ENCODE measurements at regions not wholly inside any gene's neighbourhood (a gene's known extent, or its start where the extent isn't known, plus 50 kb on each side); places are given as distances from the start of the nearest gene placed in this dataset.

DNA sequence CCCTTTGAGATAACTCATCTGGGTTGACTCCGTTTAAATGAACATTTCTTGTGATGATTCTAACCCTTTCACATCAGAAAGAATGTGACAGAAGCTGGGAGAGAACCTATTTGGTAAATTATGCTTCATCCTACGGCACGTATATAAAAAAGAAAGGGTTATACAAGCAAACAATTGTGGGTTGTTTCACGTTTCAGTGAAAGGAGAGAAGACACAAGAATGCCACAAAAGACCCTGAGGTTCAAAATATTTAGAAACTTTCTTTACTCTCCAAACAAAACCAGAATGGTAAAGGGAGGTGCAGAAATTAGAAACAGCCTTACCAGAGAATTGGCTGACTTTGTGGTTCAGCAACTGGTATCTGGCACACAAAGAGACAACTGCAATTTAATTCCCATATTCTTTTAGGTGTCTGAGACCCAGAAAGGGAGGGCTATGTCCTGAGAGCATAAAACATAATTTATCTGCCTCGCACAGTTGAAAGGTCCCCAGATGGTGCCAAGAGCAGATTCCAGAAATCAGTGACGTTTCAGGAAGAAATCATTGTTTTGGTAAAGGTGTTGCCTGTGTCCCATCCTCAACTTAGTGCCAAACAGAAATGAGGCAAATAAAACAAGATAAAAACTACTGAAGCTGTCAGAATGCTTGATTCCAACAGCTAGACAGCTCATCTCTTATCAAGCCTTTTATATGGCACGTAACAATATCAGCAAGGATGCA is 361.4 kb downstream of the EFNB2 start:
- DNase-seq (ENCODE audit: low read depth in 2 of 2) = no peak

DNA sequence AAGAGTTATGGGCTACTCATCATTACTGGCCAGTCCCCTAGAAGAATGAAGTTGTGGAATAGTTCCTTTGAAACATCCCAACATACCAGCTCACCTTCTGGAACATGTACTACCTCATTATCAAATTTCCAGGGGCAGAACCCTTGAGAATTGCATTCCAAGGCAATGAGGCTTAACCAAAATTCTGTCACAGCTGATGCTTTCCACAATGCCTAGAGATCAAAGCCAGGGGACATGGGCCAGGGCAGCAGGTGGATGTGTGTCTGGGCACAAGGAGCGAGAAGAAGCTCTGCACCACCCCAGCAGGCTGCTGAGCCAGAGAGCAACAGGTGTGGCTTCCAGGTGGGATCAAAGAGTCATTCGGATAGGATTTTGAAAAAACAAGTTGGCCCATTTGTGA is 362.1 kb downstream of the EFNB2 start:
- DNase-seq (ENCODE audit: low read depth in 2 of 2) = no peak

DNA sequence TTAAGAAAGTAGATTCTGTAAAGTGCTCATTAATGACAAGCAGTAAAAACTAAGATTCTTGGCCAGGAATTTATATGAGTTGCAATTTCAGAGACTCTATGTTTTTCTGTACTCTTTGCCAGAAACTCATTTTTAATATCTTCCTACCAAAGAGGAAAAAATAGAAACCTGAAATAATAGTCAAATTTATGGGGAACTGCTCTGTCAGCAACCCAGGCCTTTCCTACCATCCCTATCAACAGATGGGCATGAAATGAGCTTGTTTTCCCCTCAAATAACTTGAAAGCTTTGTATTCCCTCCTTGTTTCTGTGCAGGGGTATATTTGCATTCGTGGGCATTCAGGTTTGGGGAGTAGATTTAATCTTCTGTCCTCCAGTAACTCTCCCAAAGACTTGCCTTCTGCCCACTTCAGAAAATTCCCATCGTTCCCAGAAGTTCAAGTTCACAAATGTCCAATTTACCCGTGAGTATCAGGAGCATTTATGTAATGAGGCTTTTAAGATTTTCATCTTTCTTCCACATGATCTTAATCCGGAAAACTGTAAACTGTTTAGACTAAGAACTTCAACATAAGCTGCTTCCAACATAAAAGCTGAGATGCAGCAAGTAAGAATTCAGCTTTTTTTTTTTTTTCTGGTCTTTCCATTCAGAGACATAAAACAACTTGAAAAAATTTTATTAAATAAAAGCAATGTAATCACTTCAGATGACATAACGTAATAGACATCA is 363.1 kb downstream of the EFNB2 start:
- no peak for DNase-seq (ENCODE audit: low read depth in 2 of 2)

DNA sequence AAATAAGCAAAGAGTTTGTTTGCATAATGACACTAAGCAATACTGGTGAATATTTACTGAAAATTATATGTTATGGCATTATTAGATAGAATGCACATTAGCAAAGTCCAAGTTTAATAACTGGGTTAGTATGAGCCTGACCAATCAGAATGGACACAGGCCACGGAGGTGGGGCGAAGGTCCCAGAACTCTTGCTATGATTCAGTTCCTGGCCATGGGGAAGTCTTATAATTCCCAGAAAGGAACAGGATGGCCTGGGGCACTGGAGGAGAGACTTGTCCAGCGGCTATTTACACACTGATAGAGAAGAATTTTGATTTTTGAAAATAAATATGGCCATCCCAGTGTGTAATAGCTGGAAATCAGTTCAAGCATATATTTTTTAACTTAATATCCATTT is 372.0 kb downstream of the EFNB2 start:
- DNase-seq (ENCODE audit: low read depth in 2 of 2) = no peak

DNA sequence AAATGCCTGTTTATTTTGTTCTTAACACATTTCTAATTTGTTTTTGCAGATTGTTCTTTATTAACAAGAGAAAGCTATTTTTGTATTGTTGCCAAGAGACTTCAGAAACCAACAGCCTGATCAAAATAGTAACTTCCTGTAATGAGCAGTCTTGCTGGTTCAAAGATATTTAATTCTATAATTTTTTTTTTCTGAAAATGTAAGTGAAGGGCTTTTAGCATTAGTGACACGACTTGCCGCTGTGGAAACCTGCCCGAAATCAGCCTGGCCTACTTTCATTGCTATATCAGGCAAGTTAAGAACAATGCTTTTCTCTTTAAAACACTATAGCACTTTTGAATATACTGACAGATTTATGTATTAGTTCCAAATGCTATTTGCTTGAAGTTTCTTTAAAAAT is 374.3 kb downstream of the EFNB2 start:
- no peak for DNase-seq (ENCODE audit: low read depth in 2 of 2)

DNA sequence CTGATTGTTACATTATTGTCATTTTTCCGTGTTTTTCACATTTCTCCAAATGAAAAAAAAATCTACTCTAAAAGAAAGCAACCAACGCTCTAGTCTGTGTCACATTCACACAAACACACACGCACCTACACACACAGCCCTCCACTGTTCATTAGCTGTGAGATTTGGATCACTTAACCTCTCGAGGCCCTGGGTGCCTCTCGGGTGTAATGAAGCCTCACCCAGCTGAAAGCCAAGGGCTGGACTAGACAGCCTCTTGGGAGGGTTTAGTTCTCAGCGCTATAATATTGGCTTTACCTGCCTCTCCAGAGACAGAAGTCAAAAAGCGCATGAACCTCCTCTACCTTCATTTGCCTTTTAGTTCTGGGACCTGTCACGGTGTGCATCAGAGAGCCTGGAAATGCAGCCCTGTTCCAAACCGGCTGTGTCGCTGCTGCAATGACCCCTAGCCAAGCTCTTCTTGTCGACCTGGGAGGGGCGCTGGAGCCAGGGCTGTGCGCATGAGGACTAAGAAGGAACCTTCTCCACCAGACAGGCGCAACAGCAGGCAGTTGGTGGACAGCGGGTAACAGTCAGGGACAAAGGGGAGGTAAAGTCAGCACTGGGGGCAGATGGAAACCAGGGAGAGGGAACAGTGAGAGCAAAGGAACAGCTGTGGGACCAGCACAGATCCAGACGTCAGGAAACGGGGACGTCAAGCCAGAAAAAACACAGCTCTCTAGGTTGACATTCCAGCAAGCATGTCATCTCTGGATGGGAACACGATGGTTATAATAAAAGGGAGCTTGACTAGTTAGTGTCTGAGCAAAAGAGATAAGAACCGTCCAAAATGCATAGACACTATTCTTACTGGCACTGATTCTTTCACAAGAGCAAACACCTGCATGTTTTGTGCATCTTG is 375.9 kb downstream of the EFNB2 start:
- DNase-seq (ENCODE audit: low read depth in 2 of 2) = no peak

DNA sequence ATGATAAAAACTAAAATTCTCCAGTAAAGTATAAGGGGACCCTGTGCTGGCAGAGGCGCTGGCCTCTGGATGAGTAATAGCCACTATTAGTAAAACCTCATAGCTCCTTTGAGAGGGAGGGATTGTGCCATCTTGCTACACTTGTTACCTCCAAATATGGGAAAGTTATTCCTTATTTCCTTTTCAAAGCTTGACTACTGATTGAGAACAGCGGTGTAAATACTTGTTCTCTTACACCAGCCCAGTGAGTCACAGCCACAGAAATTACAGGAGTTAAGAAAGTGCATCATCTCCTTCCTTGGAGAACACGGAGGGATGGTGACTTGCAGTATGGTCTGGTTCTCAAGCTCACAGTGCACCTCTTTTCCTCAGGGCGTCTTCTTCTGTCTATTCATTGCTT is 379.0 kb downstream of the EFNB2 start:
- DNase-seq (ENCODE audit: low read depth in 2 of 2) = no peak

DNA sequence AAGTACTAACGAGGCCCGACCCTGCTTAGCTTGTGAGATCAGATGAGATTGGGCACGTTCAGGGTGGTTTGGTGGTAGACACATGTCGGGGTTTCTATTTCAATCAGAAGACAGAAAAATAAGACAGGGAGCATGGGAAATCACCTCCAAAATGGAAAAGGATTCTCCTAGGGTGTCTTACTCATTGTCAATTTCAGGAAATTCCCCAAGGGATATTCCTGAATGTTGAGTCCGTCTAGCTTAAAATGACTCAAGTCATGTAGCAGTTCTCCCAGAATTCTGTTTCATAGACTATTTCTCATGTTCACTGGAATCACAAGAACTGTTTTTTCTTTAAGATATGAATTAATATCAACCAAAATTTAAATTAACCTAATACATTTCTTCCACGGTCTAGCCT is 380.1 kb downstream of the EFNB2 start:
- DNase-seq (ENCODE audit: low read depth in 2 of 2) = no peak

DNA sequence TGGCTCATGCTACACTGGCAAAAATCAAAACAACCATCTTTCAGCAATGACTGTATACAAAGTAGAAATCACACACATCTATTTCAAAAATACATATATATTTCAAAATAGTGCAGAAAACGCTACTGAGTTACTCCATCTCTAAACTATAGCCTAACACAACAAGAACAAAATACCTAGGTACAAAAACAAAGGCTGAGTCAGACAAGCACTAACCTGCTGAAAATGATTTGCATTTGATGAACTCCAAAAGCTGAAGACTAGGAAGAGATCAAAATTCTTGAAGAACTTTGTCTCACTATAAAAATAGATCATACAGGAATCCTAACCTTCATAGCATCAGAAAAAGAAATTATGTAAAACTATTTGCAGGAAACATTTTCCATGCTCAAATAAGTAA is 381.6 kb downstream of the EFNB2 start:
- no peak for DNase-seq (ENCODE audit: low read depth in 2 of 2)

DNA sequence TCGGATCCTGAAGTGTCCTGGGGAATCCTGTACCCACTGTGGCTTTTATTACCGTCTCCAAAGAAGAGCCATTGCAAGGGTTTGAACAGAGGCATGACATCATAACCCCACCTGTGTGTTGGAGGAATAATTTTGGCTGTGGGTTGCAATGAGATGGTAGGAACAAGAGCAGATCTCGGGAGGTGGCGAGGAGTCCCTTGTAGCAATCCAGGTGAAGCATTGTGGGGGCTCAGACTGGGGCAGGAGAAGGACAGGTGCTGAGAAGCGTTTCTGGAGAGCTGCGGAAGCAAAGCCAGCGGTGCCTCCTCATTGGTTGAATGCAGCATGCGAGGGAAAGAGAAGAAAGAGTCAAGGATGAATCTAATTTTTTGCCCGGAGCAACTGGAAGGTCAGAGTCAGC is 382.4 kb downstream of the EFNB2 start:
- DNase-seq (ENCODE audit: low read depth in 2 of 2) = no peak

DNA sequence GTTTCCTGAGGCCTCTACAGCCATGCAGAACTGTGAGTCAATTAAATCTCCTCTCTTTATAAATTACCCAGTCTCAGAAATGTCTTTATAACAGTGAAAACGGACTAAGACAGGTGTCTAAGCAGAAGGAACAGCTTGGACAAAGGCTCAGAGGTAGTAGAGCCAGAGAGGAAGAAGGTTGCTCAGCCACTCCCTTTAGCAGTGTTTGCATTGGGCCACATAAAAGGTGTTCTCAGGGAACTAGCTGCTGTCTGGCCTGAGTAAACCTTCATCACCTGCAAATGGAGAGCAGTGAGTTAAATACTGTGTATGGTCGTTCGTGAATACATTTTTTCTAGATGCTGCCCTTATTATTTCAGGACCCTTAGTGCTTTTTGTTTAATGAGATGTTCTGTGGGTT is 383.4 kb downstream of the EFNB2 start:
- no peak for DNase-seq (ENCODE audit: low read depth in 2 of 2)

DNA sequence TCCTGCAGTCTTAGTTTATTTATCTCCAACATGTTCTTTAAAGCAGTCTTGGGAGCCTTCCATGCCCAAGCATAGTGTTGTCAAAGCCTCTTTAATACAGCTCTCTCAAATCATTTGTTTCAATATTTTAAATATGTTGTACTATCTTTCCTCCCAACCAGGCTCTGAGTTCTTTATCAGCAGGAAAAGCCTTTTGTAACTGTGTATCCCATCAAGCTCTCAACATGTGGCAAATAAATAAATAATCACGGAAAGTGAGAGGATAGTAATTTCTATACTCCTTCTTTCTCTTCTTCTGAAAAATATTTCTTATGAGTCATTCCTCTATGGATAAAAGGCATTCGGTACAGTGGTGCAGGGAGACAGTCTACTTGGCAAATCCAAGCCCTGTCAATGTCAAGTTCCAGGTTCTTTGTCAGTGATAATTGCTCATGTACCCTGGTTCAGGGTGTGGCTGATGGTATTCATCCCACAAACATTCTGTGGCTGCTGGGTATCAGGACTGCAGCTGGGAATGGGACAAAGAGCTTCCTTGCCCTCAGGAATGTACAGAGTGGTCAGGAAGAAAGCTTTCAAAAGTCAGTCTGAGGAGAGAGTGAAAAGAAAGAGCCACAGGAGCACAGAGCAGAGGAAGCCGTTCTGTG is 384.3 kb downstream of the EFNB2 start:
- no peak for DNase-seq (ENCODE audit: low read depth in 2 of 2)

DNA sequence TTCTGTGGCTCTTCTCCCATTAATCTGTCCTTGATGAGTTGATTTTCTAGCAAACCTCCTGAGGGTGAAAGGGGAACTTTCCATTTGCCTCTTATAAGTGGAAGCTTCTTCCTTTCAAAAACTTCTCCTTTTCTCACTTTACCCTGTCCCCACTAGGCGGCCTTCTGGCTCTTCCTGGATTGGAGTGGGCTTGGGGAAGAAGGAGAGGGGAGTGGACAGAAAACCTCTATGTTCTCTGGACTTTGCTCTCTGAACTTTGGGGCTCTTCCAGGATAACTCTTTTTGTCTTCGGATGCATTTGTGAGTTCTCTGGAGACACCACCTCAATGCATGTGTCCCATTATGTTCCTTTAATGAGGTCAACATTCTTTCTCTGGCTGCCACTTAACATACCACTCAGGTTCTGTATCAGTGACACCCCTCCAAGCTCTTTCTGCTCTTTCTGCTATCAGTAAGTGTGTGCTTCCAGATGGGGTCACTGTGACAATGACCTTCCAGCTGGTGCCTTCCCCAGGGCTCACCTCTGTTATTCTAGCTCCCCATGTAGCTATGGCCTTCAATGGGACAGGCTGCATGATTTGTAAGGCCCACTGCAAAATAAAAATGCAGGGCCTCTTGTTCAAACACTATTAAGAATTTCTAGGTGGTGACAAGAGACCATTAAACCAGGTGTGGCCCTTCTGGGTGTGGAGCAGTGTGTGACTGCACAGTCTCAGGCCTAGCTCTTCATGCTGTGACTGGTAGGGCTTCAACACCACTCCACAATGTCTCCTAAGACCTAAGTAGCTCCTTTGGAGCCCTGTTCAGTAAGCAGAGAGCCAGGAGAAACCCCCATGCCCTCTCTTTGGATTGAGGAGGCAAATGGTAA is 389.2 kb downstream of the EFNB2 start:
- no peak for DNase-seq (ENCODE audit: low read depth in 2 of 2)

DNA sequence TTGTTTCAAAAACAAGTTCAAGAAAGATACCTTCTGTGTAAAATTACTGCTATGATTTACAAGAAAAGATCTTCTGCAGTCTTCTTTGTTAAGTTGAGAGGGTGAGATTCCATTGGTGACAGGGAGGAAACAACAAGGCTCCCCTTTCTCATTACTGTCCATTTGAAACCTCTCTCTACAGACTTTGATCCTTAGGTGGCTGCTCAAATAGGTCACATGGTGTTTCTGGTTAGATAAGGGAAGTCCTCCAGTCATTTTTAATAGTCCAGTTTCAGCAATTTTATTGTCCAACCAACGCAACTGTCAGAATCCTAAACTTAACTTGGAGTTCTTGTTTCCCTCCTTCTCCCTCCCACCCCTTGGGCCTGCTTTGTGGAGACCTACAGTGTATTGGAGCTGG is 390.4 kb downstream of the EFNB2 start:
- no peak for DNase-seq (ENCODE audit: low read depth in 2 of 2)

DNA sequence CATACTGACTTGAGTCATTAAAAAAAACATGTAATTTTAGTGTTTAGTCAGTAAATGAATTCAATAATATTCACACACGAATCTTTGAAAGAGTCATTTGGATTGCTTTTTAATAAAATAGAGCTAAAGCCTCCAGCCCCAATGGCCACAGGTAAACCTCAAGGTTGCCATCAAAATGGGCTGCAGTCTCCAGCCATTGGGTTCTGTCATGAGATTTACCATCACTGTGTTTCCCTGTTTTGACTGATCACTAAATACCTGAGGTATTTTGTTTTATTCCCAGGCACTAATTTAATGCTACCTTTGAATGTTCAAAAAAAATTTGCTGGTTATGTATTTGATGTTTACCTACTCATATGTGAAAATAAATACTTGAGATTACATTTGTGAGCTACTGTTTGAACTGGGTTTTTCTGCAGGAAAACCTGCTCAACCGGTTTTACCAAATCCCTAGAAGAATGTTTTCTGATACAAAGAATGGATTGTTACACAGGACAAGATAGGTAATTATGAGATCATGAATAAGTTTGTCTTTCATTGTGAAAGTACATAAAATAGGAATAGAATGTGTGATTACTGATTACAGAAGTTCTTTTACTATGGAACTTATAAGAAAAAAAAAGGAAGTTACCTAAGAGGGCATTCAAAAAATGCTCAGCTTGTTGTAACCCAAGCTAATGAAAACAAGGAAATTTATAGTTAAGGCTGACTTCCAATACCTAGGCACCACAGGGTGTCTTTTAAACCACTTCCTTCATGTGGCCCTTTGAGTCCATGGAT is 391.3 kb downstream of the EFNB2 start:
- no peak for DNase-seq (ENCODE audit: low read depth in 2 of 2)

DNA sequence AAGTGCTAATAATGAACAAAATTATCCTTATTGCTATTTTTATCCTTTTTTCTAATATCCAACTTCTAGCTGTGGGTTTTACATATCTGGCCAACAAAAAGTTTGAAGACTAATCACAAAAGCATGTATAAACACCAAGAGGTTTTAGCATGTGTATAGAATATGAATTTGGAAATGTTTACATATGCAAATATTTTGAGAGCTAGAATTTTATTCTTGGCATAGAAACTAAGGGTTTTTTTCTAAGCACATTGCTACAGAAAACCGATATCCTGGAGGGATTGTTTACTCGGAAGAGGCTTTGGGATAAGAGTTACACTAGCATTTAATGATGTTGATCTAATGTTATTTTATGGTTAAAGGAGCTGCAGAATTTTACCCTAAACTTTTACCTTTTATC is 392.1 kb downstream of the EFNB2 start:
- no peak for DNase-seq (ENCODE audit: low read depth in 2 of 2)

DNA sequence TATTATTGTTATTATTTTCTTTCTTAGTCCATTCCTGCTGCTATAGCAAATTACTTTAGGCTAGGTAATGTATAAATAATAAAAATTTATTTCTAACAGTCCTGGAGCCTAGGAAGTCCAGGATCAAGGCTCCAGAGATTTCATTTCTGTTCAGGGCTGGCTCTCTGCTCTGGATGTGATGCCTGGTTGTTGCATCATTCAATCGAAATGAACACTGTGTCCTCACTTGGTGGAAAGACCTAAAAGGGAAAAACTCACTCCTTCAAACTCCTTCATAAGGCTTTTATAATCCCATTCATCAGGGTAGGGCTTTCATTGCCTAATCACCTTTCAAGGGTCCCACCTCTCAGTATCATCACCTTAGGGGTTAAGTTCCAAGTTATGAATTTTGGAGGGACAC is 395.0 kb downstream of the EFNB2 start:
- no peak for DNase-seq (ENCODE audit: low read depth in 2 of 2)

DNA sequence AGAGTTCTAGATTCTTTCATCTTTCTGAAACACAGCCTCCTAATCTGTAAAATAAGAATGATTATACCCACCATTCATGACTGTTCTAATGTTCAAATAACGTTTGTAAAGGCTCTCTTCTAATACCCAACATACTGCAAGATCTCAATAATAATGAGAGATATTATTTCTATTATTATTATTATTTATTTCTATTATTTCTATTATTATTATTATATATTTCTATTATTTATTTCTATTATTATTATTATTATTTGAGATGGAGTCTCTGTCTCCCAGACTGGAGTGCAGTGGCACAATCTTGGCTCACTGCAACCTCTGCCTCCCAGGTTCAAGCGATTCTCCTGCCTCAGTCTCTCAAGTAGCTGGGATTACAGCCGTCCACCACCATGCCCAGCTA is 395.5 kb downstream of the EFNB2 start:
- no peak for DNase-seq (ENCODE audit: low read depth in 2 of 2)

DNA sequence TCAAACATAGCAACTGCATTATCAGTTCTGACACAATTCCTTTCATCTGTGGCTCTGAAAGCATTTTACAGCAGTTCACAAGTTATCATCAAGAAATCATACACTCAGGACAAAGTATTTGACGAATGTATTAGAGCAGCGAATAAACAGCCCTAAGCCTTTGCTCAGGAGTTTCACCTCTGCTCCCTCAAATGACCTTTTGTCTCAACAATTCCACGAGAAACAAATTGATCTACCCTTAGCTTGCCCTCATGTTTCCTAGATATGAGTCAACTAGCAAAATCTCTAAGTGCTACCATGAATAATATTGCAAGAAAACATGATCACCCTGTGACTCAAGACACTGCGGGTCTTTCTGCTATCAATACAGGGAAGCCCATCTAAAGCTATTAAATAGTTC is 396.1 kb downstream of the EFNB2 start:
- DNase-seq (ENCODE audit: low read depth in 2 of 2) = no peak

DNA sequence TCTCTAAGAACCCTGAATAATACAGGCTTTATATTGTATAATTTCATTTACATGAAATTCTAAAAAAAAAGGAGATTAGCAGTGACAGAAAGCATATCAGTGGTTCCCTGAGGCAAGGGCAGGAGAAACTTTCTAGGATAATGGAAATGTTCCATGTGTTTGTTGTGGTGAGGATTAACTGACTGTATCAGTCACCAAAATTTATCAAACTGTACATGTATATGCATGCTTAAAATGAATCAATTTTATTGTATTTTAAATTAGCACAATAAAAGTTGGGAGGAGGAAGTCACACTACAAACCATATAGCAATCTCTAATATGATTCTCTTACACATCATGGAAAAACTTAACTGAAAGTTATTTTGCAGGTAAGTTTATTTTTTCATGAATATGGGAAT is 396.8 kb downstream of the EFNB2 start:
- no peak for DNase-seq (ENCODE audit: low read depth in 2 of 2)

Data from stimulated activated CD4-positive, alpha-beta T cell treated with anti-CD3 and anti-CD28 coated beads, Interleukin-12 subunit alpha, Interleukin-12 subunit beta, amount 100 ng/mL, for 24 hours (primary cell).